C4-2B (cell line): ENCODE measurements at regions not wholly inside any gene's neighbourhood (a gene's known extent, or its start where the extent isn't known, plus 50 kb on each side); places are given as distances from the start of the nearest gene placed in this dataset.

Experiments
- H3K27ac ChIP-seq: fragments of 450-650 bp; 2 replicates; pipeline ENCODE4 v1.5.1; 2017
- ZFX ChIP-seq: fragments of 450-650 bp; IDR thresholded peaks from 2 replicates; pipeline ENCODE4 v1.6.1; 2017
- TF ChIP-seq, protein P1 (sequence below): fragments of 450-650 bp; conservative IDR thresholded peaks from 2 replicates; pipeline ENCODE4 v1.5.1; 2017; ENCODE audit warnings: mild to moderate bottlenecking

DNA sequence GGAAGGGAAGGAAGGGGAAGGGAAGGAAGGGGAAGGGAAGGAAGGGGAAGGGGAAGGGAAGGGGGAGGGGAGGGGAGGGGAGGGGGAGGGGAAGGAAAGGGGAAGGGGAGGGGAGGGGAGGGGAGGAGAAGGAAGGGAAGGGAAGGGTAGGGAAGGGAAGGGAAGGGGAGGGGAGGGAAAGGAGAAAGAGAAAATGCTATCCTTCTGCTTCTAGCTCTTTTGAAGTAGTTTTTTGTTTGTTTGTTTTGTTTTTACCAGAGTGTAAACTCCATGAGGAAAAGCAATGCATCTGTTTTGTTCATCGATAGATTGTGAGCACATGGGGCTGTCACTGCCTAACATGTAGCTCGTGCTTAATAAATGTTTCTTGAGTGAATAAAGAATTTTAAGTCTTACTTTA, 1592.7 kb upstream of the ACVR2A start:
- TF ChIP-seq ZFX: no peak
- TF ChIP-seq, protein P1, sequence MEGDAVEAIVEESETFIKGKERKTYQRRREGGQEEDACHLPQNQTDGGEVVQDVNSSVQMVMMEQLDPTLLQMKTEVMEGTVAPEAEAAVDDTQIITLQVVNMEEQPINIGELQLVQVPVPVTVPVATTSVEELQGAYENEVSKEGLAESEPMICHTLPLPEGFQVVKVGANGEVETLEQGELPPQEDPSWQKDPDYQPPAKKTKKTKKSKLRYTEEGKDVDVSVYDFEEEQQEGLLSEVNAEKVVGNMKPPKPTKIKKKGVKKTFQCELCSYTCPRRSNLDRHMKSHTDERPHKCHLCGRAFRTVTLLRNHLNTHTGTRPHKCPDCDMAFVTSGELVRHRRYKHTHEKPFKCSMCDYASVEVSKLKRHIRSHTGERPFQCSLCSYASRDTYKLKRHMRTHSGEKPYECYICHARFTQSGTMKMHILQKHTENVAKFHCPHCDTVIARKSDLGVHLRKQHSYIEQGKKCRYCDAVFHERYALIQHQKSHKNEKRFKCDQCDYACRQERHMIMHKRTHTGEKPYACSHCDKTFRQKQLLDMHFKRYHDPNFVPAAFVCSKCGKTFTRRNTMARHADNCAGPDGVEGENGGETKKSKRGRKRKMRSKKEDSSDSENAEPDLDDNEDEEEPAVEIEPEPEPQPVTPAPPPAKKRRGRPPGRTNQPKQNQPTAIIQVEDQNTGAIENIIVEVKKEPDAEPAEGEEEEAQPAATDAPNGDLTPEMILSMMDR: no peak
- H3K27ac ChIP-seq: no peak overlapping the region

DNA sequence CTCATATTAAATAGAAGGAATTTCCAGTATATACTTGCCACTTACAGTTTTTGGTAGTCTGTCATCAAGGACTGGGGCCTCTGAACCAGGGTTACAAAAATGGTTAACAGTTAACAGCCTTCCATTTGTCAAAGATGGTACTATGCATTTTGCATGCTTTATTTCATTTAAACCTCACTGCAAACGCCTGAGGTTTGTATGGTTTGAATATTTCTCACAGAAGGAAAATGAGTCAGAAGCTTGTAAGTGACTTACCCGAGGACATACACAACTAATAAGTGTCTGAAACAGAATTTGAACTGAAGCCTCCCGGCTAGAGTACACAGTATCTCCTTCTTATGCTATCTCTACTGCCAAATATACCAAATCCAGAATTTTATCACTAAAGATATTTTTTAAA, 1593.5 kb upstream of the ACVR2A start:
- TF ChIP-seq, protein P1: no peak
- no peak for TF ChIP-seq ZFX
- H3K27ac ChIP-seq: no peak overlapping the region

DNA sequence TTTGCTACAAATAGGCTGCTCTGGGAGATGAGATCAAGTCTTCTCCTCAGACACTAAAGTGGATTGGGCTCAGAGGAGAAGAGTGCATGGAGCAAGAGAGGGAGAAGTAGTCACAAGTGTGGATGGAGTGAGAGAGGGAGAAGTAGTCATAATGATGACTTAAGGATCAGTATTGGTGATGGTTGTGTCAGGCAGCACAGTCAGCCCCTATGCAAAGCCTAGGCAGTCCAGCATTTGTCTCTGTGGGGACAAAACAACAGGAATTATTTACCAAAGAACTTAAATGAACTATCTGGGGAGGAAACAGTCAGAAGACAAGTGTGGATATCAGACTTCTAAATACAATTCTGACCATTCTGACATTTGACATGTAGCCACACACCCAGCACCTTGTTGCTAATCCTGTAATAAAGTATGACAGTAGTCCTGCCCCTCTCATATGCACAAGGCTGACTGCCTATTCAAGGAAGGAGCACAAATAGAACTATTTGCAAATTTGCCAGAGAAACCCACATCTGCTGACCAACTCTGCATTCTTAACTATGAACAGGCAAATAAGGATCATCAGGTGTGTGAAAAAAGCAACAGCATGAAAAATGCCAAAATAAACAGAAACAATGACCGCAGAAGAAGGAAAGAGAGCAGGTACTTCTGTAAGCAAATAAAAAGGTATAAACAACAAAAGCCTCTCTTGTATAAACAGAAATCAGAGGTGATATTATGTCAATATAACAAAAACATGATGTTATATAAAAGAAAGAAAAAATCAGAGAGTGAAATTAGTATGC, 1597.9 kb upstream of the ACVR2A start:
- no peak overlapping the region for H3K27ac ChIP-seq
- TF ChIP-seq, protein P1: no peak
- no peak for TF ChIP-seq ZFX

DNA sequence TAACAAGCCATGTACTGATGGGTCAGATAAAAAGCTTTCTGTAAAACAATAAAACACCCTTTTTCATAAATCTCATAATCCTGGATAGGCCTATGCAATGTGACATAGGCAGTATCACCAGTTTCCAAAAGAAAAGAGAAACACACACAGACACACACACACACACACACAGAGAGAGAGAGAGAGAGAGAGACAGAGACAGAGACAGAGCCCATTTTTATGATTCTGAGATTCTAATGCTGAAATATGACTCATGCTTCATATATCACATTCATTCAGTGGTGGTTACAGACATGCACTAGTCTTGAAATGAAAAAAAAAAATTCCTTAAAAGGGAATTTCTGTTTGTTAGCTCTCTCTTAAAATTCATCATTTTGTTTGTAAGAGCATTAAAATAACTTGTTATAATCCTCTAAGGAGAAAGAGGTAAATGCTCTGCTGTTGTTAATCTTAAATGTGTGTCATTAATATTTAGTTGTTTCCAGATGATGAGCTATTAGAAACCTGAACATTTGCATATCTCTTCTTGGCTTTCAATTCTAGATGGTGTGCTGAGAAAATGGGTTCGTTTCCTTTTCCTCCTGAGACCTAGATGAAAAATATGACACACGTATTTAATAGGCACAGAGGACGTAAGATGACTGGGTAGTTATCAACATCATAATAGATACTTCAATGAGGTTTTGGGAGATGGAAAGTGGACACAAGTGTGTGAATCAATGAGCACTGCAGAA, 1598.7 kb upstream of the ACVR2A start:
- TF ChIP-seq, protein P1: no peak
- no peak for TF ChIP-seq ZFX
- H3K27ac ChIP-seq: no peak overlapping the region

DNA sequence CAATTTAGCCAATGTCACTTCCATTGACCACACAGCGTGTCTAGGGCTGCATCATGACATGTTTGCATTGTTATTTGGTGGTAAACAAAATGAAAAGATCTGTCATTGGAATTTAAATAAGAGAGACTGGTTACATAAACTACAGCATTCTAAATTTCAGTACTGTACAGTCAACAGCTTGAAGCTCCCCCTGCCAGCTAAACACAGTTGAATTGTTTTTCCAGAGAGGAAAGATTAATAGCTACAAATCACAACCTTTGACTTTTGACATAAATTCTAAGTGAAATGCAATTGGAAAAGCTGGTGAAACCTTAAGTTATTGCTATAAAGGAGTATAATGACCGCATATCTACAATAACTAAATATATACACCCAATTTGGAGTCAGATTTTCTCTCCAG, 1600.0 kb upstream of the ACVR2A start:
- TF ChIP-seq ZFX: no peak
- TF ChIP-seq, protein P1: no peak
- no peak overlapping the region for H3K27ac ChIP-seq

DNA sequence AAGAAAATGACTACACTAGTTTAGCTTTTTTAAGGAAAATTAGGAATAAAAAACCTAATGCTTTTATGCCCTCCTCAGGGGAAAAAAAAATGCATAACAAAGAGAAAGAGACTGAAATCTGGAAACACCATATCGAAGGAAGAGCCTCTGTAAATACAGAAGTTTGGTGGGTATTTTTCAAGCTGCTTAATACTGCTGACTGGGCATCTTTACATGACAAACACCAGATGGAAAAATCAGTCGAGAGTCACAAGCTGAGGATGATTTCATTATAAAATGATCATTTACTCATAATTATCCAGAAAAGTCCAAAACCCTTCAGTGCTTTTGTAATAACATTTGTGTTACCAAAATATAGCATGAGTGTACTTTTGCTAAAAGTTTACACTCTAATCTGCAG, 1600.7 kb upstream of the ACVR2A start:
- no peak overlapping the region for H3K27ac ChIP-seq
- TF ChIP-seq ZFX: no peak
- TF ChIP-seq, protein P1: no peak

DNA sequence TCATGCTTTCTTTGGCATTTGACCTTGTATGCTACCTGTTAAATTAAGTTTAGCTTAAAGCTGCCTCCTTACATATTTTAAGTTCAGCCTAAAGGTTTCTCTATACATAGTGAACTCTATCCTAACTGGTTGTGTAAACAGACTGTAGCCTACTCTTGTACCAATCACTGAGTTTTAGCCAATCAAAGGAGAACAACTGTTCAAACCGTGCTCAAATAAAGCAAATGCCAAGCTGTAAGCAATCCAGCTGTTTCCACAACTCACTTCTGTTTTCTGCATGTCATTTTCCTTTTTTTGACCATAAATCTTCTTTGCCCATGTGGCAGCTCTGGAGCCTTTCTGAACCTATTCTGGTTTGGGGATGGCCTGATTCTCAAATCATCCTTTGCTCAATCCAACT, 1603.8 kb upstream of the ACVR2A start:
- no peak overlapping the region for H3K27ac ChIP-seq
- TF ChIP-seq ZFX: no peak
- TF ChIP-seq, protein P1: no peak
